ENCODE measurements at regions not wholly inside any gene's neighbourhood (a gene's known extent, or its start where the extent isn't known, plus 50 kb on each side); places are given as distances from the start of the nearest gene placed in this dataset.

GRCh38 chr4:63214076-63214475 is 1195.2 kb downstream of the TECRL start:
- TF ChIP-seq POLR2A (IDR thresholded peaks at IDR 0.05; ENCODE audit: low read depth, low read length) = no peak
- TF ChIP-seq CEBPZ (IDR thresholded peaks at IDR 0.05; ENCODE audit: low read depth, low read length) = no peak
- TF ChIP-seq FOXK2 (IDR thresholded peaks at IDR 0.05) = no peak
- CTCF ChIA-PET = no interaction called here
- intact Hi-C loops (cut with micrococcal nuclease; ENCODE audit: unreplicated experiment) (no loop called here), in situ Hi-C loops (cut with MboI) (no loop called here)
- RAD21 ChIA-PET (ENCODE audit: unreplicated experiment) = no interaction called here
- H3K4me3 ChIP-seq = no peak overlapping the region
- H3K36me3 ChIP-seq (ENCODE audit: control insufficient read depth in 2 of 2, insufficient read depth in 2 of 2, low read length in 1 of 2) = no peaks in the 10 kb centered on the region
- ATAC-seq (no peak), FAIRE-seq (no peak), DNase-seq (ENCODE audit: low read depth, low spot score) (no peak)
- no peak overlapping the region for H3K9ac ChIP-seq (ENCODE audit: control insufficient read depth, insufficient read depth, low read length)
- POLR2A ChIA-PET = no interaction called here
- no peaks in the 10 kb centered on the region for H3K9me3 ChIP-seq (replicated peaks; ENCODE audit: control insufficient read depth, insufficient read depth, low read length)
- SMC1A ChIA-PET (ENCODE audit: uncharacterized antibody, unreplicated experiment) = no interaction called here
- H2AFZ ChIP-seq (ENCODE audit: control insufficient read depth, low read depth, low read length) = no peak overlapping the region
- H3K79me2 ChIP-seq (ENCODE audit: control insufficient read depth, insufficient read depth, low read length) = no peaks in the 10 kb centered on the region
- no peaks in the 10 kb centered on the region for H3K27me3 ChIP-seq (replicated peaks in 1 of 2; ENCODE audit: control insufficient read depth in 2 of 2, insufficient read depth in 2 of 2, low read length in 1 of 2)
- H3K4me2 ChIP-seq (ENCODE audit: control insufficient read depth, insufficient read depth) = no peak overlapping the region
- H3K27ac ChIP-seq (ENCODE audit: control insufficient read depth, insufficient read depth) = no peak overlapping the region
- no peaks in the 10 kb centered on the region for H3K4me1 ChIP-seq (ENCODE audit: control insufficient read depth, insufficient read depth, low read length)
- no peaks in the 10 kb centered on the region for H4K20me1 ChIP-seq (ENCODE audit: control insufficient read depth, insufficient read depth)
- no TSS peak for BruUV-seq (replicated peaks)

GRCh38 chr4:63211776-63212479 is 1197.3 kb downstream of the TECRL start:
- Histone ChIP-seq H3K36me3 (ENCODE audit: control insufficient read depth in 2 of 2, insufficient read depth in 2 of 2, low read length in 1 of 2) (no peaks in the 10 kb centered on the region), H3K27ac (ENCODE audit: control insufficient read depth, insufficient read depth) (no peak overlapping the region), H4K20me1 (ENCODE audit: control insufficient read depth, insufficient read depth) (no peaks in the 10 kb centered on the region), H3K79me2 (ENCODE audit: control insufficient read depth, insufficient read depth, low read length) (no peaks in the 10 kb centered on the region), H3K9me3 (replicated peaks; ENCODE audit: control insufficient read depth, insufficient read depth, low read length) (no peaks in the 10 kb centered on the region), H3K4me1 (ENCODE audit: control insufficient read depth, insufficient read depth, low read length) (no peaks in the 10 kb centered on the region), H3K27me3 (replicated peaks in 1 of 2; ENCODE audit: control insufficient read depth in 2 of 2, insufficient read depth in 2 of 2, low read length in 1 of 2) (no peaks in the 10 kb centered on the region), H3K9ac (ENCODE audit: control insufficient read depth, insufficient read depth, low read length) (no peak overlapping the region), H3K4me3 (no peak overlapping the region), H3K4me2 (ENCODE audit: control insufficient read depth, insufficient read depth) (no peak overlapping the region), H2AFZ (ENCODE audit: control insufficient read depth, low read depth, low read length) (no peak overlapping the region)
- ChIA-PET CTCF (no interaction called here), POLR2A (no interaction called here), RAD21 (ENCODE audit: unreplicated experiment) (no interaction called here), SMC1A (ENCODE audit: uncharacterized antibody, unreplicated experiment) (interaction anchor here (1.3 kb wide), 1 partner anchor 15 kb away, joined by 3 read pairs; no protein-coding TSS in a partner anchor)
- DNase-seq (ENCODE audit: low read depth, low spot score) = no peak
- intact Hi-C loops (cut with micrococcal nuclease; ENCODE audit: unreplicated experiment) (no loop called here), in situ Hi-C loops (cut with MboI) (no loop called here)
- no peak for FAIRE-seq
- no peak for ATAC-seq
- 0% methylated on average over 2 of the region's 2 CpGs for WGBS (ENCODE audit: insufficient coverage, insufficient replicate concordance, low lambda C conversion rate, missing lambda C conversion rate)
- TF ChIP-seq BCL11A (IDR thresholded peaks at IDR 0.05; ENCODE audit: low read depth, low read length) = no peak
- no peak for TF ChIP-seq CTCF (IDR thresholded peaks at IDR 0.05 in 2 of 3, conservative IDR thresholded peaks at IDR 0.05 in 1 of 3; ENCODE audit: control insufficient read depth in 2 of 3, extremely low read depth in 1 of 3, insufficient read depth in 1 of 3, low read depth in 3 of 3, low read length in 3 of 3)
- no peak for TF ChIP-seq GATAD2B (conservative IDR thresholded peaks at IDR 0.05; ENCODE audit: low read depth)
- TF ChIP-seq HDAC2 (IDR thresholded peaks at IDR 0.05) = no peak
- TF ChIP-seq POLR2AphosphoS5 (IDR thresholded peaks at IDR 0.05; ENCODE audit: low read length) = no peak
- TF ChIP-seq CREM (IDR thresholded peaks at IDR 0.05; ENCODE audit: low read depth) = no peak
- no peak for TF ChIP-seq FOXK2 (IDR thresholded peaks at IDR 0.05)
- TF ChIP-seq STAT1 (conservative IDR thresholded peaks at IDR 0.05) = no peak
- no peak for TF ChIP-seq CHD1 (IDR thresholded peaks at IDR 0.05; ENCODE audit: low read depth, low read length)
- TF ChIP-seq ATF3 (IDR thresholded peaks at IDR 0.05; ENCODE audit: borderline replicate concordance, extremely low read depth, low read depth, low read length) = no peak
- BruUV-seq (replicated peaks) = no TSS peak

Measured in GM12878 (cell line).